ENCODE measurements at regions not wholly inside any gene's neighbourhood (a gene's known extent, or its start where the extent isn't known, plus 50 kb on each side); places are given as distances from the start of the nearest gene placed in this dataset.
"Not testable (repeated sequence)": the region's sequence is repeated elsewhere in the genome, so short reads cannot be mapped to it uniquely, and the experiment has no call there.

DNA sequence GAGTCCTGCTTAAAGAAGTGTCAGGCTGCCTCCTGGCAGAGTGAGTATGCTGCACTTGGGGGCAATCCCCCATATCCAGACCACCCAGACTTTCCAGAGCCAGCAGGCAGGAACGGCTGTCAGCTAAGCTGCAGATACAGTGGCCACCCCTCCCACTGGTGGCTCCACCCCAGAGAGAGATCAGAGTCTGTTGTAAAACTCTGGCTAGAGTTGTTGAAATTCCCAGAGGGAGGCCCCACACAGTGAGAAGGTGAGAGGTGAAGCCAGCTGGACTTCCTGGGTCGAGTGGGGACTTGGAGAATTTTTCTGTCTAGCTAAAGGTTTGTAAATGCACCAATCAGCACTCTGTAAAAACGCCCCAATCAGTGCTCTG is 533.8 kb upstream of the ACVR2A start:
- DNase-seq (ENCODE audit: low read depth in 2 of 3, low spot score in 2 of 3) = no peak

DNA sequence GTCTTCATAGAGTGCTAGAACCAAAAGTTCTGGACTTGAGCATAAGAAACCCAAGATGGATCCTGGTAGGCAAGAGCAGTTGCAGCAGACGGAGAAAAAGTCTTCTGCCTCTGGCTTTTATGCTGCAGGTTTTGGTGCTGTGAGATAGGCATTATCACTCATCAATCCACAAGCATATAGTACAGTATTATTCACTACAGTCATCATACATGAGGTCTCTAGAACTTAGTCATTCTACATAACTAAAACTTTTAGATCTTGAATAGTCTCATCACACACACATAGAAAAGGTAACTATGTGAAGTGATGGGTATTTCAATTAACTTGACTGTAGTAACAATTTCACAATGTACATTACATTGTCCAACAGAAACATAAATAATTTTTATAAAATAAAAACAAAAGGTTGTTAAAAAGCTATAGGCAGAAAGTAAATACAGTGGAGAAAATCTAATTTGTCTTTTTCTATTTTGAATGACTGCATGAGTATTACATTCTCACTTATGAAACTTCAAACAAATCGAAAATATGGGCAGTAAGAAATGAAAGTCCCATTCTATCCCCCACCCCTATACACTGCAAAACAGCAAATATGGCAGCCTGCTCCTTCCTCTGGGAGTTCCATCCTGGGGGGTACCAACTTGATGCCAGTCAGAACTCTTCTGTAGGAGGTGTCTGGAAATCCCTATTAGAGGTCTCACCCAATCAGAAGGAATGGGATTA is 534.3 kb upstream of the ACVR2A start:
- DNase-seq (ENCODE audit: low read depth in 2 of 3, low spot score in 2 of 3) = no peak

DNA sequence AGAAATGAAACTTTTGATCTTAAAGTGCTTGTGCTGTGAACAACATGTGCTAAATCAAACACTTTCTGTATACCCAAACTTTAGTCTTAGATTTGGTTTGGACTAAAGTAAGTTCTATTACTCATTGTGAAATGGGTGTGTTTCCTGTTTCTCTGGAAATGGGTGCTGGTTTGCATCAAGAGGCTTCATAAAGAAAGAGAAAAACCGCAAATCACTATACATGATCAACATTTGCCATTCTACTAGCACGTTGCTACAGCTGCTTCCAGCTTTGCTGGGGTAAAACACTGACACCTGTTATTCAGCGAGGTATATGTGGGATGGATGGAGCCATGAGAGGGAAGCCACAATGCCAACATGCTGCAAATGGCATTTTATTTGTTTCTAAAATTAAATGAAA is 547.0 kb upstream of the ACVR2A start:
- no peak for DNase-seq (ENCODE audit: low read depth in 2 of 3, low spot score in 2 of 3)

DNA sequence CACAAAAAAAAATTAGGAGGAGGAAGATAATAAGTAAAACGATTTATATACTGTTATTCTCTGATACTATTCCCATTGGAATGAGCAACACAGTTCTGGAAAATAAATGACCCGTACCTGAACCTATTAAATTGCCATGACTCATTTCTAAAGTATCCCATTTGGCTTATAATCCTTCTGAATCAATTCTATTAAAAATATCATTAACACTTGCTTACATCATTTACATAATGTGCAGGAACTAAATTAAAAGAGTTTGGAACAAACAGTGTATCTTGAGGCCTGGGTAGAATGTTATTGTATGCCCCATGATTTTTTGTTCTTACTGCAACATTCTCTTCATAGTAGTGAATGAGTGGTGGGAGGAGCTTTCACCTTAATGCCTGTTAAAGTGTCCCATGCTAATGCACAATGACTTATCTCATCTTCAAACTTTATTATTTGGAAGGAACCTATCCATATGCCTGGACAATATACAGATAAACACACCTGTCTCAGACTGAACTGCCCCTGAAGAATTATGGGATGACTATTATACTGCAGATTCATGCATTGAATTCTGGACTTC is 549.9 kb upstream of the ACVR2A start:
- no peak for DNase-seq (ENCODE audit: low read depth in 2 of 3, low spot score in 2 of 3)

DNA sequence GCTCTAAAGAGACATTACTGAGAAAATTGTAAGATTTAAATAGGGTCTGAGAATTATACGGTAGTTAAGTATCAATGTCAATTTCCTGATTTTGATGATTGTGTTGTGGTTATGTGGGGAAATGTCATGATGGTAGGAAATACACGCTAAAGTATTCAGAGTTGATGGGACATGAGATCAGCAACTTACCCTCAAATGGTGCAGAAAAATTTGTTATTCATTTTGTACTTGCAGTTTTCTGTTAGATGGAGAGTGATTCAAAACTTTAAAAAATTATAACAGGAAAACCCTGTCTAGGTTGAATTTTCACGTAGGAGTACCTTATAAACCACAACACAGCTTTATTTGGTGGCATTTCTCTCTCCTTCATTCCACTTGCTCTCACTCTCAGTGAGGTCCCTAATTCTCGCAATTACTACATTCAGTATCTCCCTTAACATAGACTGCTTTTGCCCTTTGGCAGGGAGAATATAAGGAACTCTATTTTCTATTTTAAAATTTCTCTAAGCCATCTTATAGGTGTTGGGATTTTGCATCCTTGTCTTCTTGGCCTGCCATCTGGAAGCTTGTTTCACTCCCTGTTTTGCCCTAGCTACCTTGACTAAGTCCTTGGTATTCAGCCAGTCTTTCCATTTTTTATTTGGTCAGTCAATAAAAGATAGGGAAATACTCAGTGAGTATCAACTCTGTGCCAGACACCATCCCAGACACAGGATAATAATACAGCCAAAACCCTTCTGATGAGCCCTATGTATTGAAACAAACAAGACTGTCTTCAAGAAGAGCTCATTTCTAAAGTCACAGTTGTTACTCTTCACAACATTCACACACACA is 550.6 kb upstream of the ACVR2A start:
- DNase-seq (ENCODE audit: low read depth in 2 of 3, low spot score in 2 of 3) = no peak

DNA sequence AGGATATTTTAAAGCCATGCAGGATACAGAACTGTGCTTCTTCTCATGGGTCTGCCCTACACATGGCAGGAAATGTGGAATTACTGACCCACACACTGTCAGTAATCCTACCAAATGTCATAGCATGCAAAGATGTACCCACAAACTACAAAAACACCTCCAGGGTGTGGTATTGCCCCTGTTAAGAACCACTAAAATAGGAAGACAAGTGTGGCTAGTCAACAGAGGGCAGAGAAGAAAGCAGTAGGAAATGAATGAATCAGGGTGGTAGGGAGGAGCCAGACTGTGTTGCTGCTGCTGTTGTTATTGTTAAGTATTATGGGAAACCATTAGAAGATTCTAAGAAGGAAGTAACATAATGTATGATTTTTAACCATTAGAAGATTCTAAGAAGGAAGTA is 556.7 kb upstream of the ACVR2A start:
- DNase-seq (ENCODE audit: low read depth in 2 of 3, low spot score in 2 of 3) = no peak

DNA sequence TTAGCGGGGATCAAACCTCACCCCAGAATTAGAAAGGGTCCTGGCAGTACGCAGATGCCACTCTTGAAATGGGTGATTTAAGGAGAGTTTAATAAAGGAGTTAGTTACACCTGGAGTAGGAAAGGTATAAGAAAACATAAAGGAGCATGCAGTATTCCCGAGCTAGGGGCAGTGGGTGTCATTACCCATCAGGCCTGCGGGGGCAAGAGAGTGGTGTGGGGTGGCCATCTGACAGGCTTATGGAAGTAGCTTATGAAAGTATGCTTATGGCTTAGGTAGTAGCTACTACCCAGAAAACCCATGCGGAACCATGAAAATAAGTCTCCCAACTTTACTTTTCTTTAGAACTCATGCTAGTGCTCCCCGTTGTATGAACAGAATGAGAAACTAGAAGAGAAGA is 568.9 kb upstream of the ACVR2A start:
- DNase-seq (ENCODE audit: low read depth in 2 of 3, low spot score in 2 of 3) = no peak

DNA sequence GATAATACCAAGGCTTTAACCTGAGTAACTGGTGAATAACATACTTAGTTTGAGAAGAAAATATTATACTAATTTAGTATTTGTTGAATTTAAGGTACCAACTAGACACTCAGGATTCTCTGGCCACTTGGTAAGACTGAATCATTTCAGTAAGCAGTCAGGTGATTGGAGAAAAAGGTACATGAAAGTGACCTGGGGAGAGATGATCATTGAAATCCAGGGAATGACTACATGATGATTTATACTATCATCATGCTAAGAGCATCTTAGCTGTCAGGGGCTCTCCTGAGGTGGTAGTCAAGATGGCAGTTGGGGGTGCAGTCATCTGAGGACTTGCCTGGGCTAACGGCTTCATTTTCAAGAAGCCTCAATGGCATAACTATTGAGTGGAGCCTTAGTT is 571.2 kb upstream of the ACVR2A start:
- DNase-seq (ENCODE audit: low read depth in 2 of 3, low spot score in 2 of 3) = no peak

DNA sequence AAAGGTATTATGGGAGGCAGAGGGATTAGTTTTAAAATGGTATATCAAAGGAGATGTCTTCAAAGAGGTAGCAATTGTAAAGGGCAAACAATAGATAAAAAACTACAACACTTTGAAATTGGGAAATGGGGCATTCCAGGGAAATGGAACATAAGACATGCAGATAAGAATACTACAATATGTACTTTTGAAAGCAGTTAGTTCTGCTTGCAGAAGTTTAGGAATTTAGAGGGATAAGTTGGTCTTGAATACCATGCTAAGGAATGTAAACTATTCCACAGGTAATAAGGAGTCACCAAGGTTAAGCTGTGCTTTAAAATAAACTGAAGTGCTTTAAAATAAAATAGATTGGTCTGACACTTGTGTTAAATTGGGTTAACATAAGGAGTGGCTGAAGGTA is 571.7 kb upstream of the ACVR2A start:
- no peak for DNase-seq (ENCODE audit: low read depth in 2 of 3, low spot score in 2 of 3)

DNA sequence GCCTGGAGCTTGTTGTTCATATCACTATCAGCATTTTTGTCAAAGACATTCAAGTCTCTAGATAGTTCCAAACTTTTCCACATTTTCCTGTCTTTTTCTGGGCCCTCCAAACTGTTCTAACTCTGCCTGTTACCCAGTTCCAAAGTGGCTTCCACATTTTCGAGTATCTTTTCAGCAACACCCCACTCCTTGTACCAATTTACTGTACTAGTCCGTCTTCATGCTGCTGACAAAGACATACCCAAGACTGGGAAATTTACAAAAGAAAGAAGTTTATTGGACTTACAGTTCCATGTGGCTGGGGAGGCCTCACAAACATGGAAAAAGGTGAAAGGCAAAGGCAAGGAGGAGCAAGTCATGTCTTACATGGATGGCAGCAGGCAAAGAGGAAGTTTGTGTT is 575.2 kb upstream of the ACVR2A start:
- not testable (repeated sequence) for DNase-seq (ENCODE audit: low read depth in 2 of 3, low spot score in 2 of 3)

DNA sequence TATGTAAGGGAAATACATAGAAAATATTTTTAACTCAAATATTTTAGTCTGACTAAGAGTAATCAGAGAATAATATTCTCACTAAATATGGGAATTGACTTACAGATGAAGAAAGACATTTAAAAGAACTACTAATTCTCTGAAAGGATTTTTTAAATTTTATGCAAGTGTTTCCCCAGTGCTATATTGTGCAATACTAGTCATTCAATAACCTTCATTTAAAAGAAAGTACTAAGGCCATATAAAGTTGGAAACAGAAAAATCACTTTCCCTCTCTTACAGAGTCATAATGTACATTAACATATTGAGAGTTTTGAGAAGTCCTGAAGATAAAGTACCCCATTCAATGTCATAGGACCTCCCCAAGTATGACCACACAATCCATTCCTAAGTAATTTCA is 584.6 kb upstream of the ACVR2A start:
- DNase-seq (ENCODE audit: low read depth in 2 of 3, low spot score in 2 of 3) = no peak

DNA sequence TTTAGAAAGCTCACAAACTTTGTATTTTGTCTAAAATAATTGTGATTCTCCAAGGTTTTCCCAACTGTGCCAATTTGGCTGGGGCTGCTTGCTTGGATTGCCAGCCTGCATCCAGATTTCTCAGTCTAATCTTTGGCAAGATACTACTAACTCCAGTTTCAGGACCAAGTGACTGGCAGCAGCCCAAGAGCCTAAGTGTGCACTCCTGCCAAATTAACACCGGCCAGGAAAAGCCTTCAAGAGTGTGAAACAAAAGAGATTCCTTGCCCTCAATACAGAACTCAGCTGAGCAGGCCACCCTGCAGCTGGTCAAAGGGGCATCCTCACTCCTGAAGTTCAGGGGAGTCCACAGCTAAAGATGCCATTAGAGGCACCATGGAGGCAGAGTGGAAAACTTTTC is 589.0 kb upstream of the ACVR2A start:
- no peak for DNase-seq (ENCODE audit: low read depth in 2 of 3, low spot score in 2 of 3)

DNA sequence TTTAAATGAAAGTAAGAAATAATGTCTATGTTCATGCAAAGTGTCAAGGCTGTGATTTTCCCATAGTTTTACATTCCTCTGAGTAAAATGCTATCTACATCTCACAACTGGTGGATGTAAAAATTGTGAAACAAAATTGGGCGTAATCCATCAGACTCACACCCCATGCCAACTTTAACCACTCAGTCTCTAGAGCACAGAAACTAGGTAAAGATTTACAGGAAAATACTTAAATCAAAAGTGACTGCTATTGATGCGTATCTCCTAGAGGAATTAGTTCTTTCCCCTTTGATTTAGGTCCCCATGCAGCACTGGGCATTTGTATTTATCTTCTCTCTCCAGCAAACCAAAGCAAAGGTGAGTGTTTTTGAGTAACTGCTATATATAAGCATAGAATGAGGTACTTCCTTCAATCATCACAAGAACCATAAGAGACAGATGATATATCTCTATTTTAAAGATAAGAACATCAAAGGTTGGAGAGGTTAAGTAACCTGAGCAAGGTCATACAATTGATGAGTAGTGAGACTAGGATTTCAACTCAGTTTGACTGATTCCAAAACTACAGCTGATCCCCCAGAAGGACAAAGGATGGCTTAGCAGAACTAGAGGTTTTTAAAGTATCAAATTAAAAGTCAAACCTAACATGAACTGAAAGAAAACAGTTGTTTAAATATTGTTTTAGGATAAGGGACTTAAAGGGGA is 594.0 kb upstream of the ACVR2A start:
- DNase-seq (ENCODE audit: low read depth in 2 of 3, low spot score in 2 of 3) = no peak

DNA sequence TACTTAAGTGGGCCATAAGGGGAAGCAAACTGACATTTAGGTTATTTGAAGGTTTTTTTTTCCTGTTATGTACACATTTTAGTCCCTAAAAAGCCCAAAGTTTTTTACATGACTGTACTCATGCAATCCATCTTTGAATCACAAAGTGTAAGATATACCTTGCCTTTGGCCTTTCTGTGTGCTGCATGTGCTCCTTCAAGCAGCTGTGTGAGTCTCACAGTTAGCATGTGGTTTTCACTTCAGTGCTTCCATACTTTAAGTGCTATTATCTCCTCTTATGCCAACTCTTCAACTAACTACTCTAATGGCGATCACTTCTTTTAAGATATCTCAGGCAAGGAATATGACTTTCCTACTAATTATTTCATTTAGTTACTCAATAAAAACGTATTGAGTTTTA is 597.1 kb upstream of the ACVR2A start:
- no peak for DNase-seq (ENCODE audit: low read depth in 2 of 3, low spot score in 2 of 3)

DNA sequence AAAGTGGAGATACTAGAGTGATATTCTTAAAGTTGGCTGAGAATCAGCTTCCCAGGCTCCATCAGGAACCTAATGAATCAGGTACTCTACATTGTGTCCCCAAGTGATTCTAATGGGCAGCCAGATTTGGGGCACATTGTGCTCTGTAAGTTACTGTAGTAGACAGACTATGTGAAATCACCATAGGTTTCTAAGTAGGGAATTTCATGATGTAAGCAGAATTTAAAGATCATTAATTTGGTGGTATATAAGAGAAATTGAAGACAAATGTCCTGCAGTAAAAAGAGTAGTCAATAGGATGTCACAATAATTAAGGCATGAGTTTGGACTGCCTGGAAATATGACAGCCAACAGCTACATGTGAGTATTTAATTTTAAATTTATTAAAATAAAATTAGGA is 602.4 kb upstream of the ACVR2A start:
- no peak for DNase-seq (ENCODE audit: low read depth in 2 of 3, low spot score in 2 of 3)

DNA sequence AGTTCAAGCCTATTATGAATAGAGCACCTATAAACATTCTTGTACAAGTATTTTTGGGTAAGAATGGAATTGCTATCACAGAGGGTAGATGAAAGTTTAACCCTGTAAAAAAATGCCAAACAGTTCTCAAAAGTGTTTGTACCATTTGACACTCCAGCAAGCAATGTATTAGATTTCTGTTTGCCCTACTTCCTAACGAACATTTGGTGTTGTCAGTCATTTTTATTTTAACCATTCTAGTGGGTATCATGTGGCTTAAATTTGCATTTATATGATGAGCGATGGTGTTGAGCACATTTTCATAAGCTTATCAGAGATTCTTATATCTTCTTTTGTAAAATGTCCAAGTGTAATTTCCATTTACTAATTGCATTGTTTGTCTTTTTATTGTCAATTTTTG is 608.2 kb upstream of the ACVR2A start:
- DNase-seq (ENCODE audit: low read depth in 2 of 3, low spot score in 2 of 3) = no peak

DNA sequence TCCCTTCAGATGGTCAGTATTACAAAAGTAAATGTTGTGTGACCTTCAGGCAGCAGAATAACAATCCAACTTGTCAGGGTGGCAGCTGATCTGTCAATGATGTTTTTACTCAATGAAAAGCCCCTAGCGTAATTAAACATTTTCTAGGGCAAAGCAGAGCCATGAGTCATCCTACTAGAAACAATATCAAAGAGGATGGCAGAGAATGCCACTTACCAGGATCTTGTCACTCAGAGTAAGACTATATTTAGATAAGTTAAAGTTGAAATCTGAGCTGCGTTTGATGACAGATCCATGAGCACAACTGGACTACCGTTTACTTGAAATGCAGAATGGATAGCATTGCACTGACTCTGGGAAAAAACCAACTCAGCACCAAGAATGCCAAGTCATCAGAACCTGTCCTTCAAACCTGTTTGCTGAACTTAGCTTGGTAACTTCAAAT is 612.6 kb upstream of the ACVR2A start:
- no peak for DNase-seq (ENCODE audit: low read depth in 2 of 3, low spot score in 2 of 3)

DNA sequence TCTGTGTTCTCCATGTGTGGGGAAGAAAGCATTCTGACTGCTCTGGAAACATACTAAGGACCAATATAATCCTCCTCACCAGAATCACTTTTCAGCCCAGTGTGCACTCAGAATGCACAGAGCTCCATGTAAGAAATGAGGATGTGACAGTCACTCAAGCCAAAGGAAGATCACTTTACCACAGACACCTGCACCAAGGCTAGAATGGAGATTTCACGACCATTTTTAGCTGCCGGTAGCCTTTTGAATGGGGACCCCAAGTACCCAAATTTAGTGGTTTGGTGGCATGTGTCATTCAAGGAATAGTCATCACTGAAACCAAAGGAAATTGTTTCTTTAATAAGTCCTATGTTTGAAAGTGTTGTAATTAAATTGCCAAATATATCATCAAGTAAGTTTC is 613.2 kb upstream of the ACVR2A start:
- DNase-seq (ENCODE audit: low read depth in 2 of 3, low spot score in 2 of 3) = no peak

DNA sequence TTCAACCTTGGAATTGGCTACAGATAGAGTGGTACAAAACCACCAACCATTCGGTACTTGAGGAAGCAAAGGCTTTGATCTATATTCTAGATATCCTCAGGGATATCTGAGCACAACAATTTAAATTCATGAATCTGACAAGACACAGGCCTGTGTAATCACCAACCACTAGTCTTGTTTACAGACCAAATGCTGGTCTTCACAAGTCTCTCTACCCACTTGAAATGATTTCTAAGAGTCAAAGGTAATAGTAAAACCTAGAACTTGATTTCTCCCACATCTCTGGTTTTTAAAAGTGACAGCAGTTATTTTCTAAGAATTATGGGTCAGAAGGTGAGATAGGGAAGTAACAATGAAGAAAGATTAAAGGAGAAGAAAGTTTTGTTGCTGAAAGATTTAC is 613.7 kb upstream of the ACVR2A start:
- DNase-seq (ENCODE audit: low read depth in 2 of 3, low spot score in 2 of 3) = no peak

DNA sequence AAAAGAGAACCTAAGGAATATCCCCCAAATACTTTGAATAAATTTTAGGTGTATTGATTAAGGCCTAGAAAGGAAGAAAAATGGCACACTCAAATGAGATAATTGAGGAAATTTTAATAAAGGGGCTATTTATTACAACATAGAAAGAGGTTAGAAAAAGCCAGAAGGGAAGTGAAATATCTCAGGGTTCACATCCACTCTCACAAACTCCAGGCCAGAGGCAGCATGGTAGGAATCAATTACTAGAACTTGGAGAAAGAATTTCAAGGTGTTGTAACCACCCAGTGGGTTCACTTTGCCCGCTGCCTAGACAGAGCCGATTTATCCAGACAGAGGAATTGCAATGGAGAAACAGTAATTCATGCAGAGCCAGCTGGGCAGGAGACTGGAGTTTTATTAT is 617.5 kb upstream of the ACVR2A start:
- DNase-seq (ENCODE audit: low read depth in 2 of 3, low spot score in 2 of 3) = no peak

DNA sequence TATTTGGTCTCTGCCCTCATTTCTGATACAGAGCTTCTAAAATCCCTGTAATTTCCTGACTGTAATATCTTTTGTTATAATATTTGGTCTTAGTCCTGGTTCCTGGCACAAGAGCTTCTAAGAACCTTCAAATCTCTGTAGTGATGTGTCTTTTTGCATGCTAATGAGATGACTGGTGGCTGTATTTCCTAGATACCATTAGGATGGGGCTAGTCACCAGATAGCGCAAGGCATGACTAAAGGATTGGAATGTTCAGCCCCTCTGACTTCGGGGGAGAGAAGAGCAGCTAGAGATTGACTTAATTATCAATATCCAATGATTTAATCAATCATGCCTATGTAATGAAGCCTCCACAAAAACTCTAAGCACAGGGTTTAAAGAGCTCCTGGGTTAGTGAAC is 620.8 kb upstream of the ACVR2A start:
- DNase-seq (ENCODE audit: low read depth in 2 of 3, low spot score in 2 of 3) = no peak

DNA sequence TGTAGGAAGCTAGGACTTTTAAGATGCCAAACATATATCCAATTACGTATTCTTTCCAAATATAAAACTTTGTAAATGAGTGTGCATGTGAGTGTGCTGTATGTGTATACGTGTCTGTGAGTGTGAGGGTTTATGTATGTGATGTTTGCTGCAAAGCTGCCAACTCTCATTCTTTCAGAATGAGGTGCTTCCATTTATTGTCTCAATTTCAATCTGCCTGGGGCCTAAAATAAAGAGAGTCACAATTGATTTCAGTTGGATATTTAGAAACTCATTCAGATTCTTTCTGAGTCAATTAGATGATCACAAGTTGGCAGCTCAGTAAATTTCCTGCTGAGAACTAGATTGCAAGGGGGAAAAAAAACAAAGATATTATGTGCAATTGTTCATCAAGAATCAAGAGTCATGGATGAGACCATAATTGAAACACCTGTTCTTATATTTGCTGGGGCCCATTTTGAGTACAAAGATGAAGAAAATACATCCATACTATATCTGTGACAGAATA is 621.2 kb upstream of the ACVR2A start:
- DNase-seq (ENCODE audit: low read depth in 2 of 3, low spot score in 2 of 3) = no peak

Data from activated CD8-positive, alpha-beta memory T cell treated with anti-CD3 and anti-CD28 coated beads for 48 hours (primary cell).